Activated CD8-positive, alpha-beta T cell treated with anti-CD3 and anti-CD28 coated beads for 36 hours (primary cell): ENCODE measurements at regions not wholly inside any gene's neighbourhood (a gene's known extent, or its start where the extent isn't known, plus 50 kb on each side); places are given as distances from the start of the nearest gene placed in this dataset.

Experiments used
- ATAC-seq: fragments of 200-7000 bp; cut with Tn5 transposase; one replicate; pipeline ENCODE4 v1.10.0; 2021; ENCODE audit warnings: mild to moderate bottlenecking, moderate library complexity
- CTCF ChIA-PET: fragments of 350-600 bp; sonication (Branson Sonifier 250); formaldehyde crosslinking; loops from one replicate; lab custom pipeline; 2021; ENCODE audit warnings: antibody characterized with exemption; lab: Charles Lee
- POLR2A ChIA-PET: fragments of 350-600 bp; sonication (Branson Sonifier 250); formaldehyde crosslinking; loops from one replicate; lab custom pipeline; 2021; ENCODE audit warnings: antibody characterized with exemption; lab: Charles Lee
- DNase-seq: peaks from one replicate; pipeline ENCODE4 v3.0.0-alpha.2; 2020
- H3K27ac Mint-ChIP-seq: one replicate; pipeline ENCODE4 v1.8.0; 2021; ENCODE audit warnings: mild to moderate bottlenecking, mixed read lengths
- H3K27me3 Mint-ChIP-seq: one replicate; pipeline ENCODE4 v1.8.0; 2021; ENCODE audit warnings: mixed read lengths
- H3K36me3 Mint-ChIP-seq: one replicate; pipeline ENCODE4 v1.8.0; 2021; ENCODE audit warnings: low read depth, mixed read lengths
- H3K4me1 Mint-ChIP-seq: one replicate; pipeline ENCODE4 v1.8.0; 2021; ENCODE audit warnings: low read depth, mixed read lengths
- H3K4me3 Mint-ChIP-seq: one replicate; pipeline ENCODE4 v1.8.0; 2021; ENCODE audit warnings: mild to moderate bottlenecking, moderate library complexity, mixed read lengths
- H3K9me3 Mint-ChIP-seq: one replicate; pipeline ENCODE4 v1.8.0; 2021; ENCODE audit warnings: mixed read lengths
- CTCF ChIP-seq: fragments of 200-600 bp; IDR thresholded peaks from one replicate; pipeline ENCODE4 v1.8.0; 2022; ENCODE audit warnings: antibody characterized with exemption, mild to moderate bottlenecking
- intact Hi-C: fragments of 100-400 bp; cut with micrococcal nuclease; formaldehyde crosslinking; loops from one replicate; pipeline ENCODE4 v1.10.0; 2022

- H3K4me1 Mint-ChIP-seq: no peaks in the 10 kb centered on the region
- intact Hi-C loops: no loop called here
- DNase-seq (no peak), ATAC-seq (no peak)
- peaks cover 1% of the 10 kb centered on the region for H3K9me3 Mint-ChIP-seq
- no peak overlapping the region for H3K4me3 Mint-ChIP-seq
- no peaks in the 10 kb centered on the region for H3K27me3 Mint-ChIP-seq
- H3K27ac Mint-ChIP-seq: no peak overlapping the region
- ChIA-PET POLR2A (no interaction called here), CTCF (no interaction called here)
- H3K36me3 Mint-ChIP-seq: no peaks in the 10 kb centered on the region
- TF ChIP-seq CTCF: no peak
Measured at GRCh38 chr10:55837273-55837672, 523.8 kb downstream of the ZWINT start.

GRCh38 chr10:55822096-55822495 lies 539.0 kb downstream of the ZWINT start:
- POLR2A ChIA-PET: no interaction called here
- no peak for TF ChIP-seq CTCF
- no peaks in the 10 kb centered on the region for H3K4me1 Mint-ChIP-seq
- no peak overlapping the region for H3K27ac Mint-ChIP-seq
- intact Hi-C loops: no loop called here
- CTCF ChIA-PET: no interaction called here
- ATAC-seq (no peak), DNase-seq (no peak)
- no peak overlapping the region for H3K4me3 Mint-ChIP-seq
- H3K27me3 Mint-ChIP-seq: no peaks in the 10 kb centered on the region
- peaks cover 8% of the 10 kb centered on the region for H3K9me3 Mint-ChIP-seq
- H3K36me3 Mint-ChIP-seq: no peaks in the 10 kb centered on the region

GRCh38 chr10:55820478-55820877 lies 540.6 kb downstream of the ZWINT start:
- H3K27ac Mint-ChIP-seq: no peak overlapping the region
- intact Hi-C loops: no loop called here
- ChIA-PET CTCF (no interaction called here), POLR2A (no interaction called here)
- H3K27me3 Mint-ChIP-seq: no peaks in the 10 kb centered on the region
- no peaks in the 10 kb centered on the region for H3K36me3 Mint-ChIP-seq
- no peak for TF ChIP-seq CTCF
- no peak for ATAC-seq
- peaks cover 11% of the 10 kb centered on the region for H3K9me3 Mint-ChIP-seq
- H3K4me1 Mint-ChIP-seq: no peaks in the 10 kb centered on the region
- no peak for DNase-seq
- no peak overlapping the region for H3K4me3 Mint-ChIP-seq

GRCh38 chr10:55820071-55820470 lies 541.0 kb downstream of the ZWINT start:
- no peak for TF ChIP-seq CTCF
- CTCF ChIA-PET: no interaction called here
- Mint-ChIP-seq H3K36me3 (no peaks in the 10 kb centered on the region), H3K9me3 (peaks cover 11% of the 10 kb centered on the region), H3K4me3 (no peak overlapping the region), H3K27me3 (no peaks in the 10 kb centered on the region), H3K4me1 (no peaks in the 10 kb centered on the region), H3K27ac (no peak overlapping the region)
- intact Hi-C loops: no loop called here
- ATAC-seq (no peak), DNase-seq (no peak)
- POLR2A ChIA-PET: no interaction called here

- ChIA-PET CTCF (no interaction called here), POLR2A (no interaction called here)
Measured at GRCh38 chr10:55813451-55814170, 547.4 kb downstream of the ZWINT start.

More at GRCh38 chr10:55813451-55814170, 547.4 kb downstream of the ZWINT start:
- DNase-seq (no peak), ATAC-seq (no peak)
- Mint-ChIP-seq H3K27me3 (no peaks in the 10 kb centered on the region), H3K4me3 (no peak overlapping the region), H3K36me3 (no peaks in the 10 kb centered on the region), H3K4me1 (no peaks in the 10 kb centered on the region), H3K9me3 (peaks cover 4% of the 10 kb centered on the region), H3K27ac (no peak overlapping the region)
- no peak for TF ChIP-seq CTCF
- intact Hi-C loops: no loop called here
